Calu3 (cell line): ENCODE measurements at regions not wholly inside any gene's neighbourhood (a gene's known extent, or its start where the extent isn't known, plus 50 kb on each side); places are given as distances from the start of the nearest gene placed in this dataset.

Source experiments
- BruUV-seq: library from RNA; stranded (reverse); fragments of 400-500 nt; replicated peaks from 2 replicates; lab custom pipeline; 2021; lab: Mats Ljungman, UMichigan
- CTCF ChIA-PET: fragments of 300-600 bp; sonication (Branson Sonifier 250); formaldehyde crosslinking; loops from one replicate; lab custom pipeline; 2022; ENCODE audit warnings: antibody characterized with exemption; lab: Charles Lee
- DNase-seq: peaks from one replicate; pipeline ENCODE4 v3.0.0; 2022
- H3K27ac Mint-ChIP-seq: one replicate; pipeline ENCODE4 v1.8.0; 2022; ENCODE audit warnings: mixed read lengths; ENCODE audit not compliant: unreplicated experiment
- H3K27me3 Mint-ChIP-seq: one replicate; pipeline ENCODE4 v1.8.0; 2022; ENCODE audit warnings: mixed read lengths; ENCODE audit not compliant: unreplicated experiment
- H3K36me3 Mint-ChIP-seq: one replicate; pipeline ENCODE4 v1.8.0; 2022; ENCODE audit warnings: mild to moderate bottlenecking, moderate library complexity, mixed read lengths; ENCODE audit not compliant: insufficient read depth, unreplicated experiment
- H3K4me1 Mint-ChIP-seq: one replicate; pipeline ENCODE4 v1.8.0; 2022; ENCODE audit warnings: mild to moderate bottlenecking, low read depth, mixed read lengths; ENCODE audit not compliant: unreplicated experiment
- H3K4me3 Mint-ChIP-seq: one replicate; pipeline ENCODE4 v1.8.0; 2022; ENCODE audit warnings: mild to moderate bottlenecking, low read depth, moderate library complexity, mixed read lengths; ENCODE audit not compliant: unreplicated experiment
- H3K9me3 Mint-ChIP-seq: one replicate; pipeline ENCODE4 v1.8.0; 2022; ENCODE audit warnings: low read depth, mixed read lengths; ENCODE audit not compliant: unreplicated experiment
- intact Hi-C: fragments of 100-400 bp; cut with micrococcal nuclease; formaldehyde crosslinking; loops from one replicate; pipeline ENCODE4 v1.10.0; 2022; ENCODE audit not compliant: unreplicated experiment
- TF ChIP-seq, protein P1 (sequence below): fragments of 200-600 bp; IDR thresholded peaks from one replicate; pipeline ENCODE4 v1.8.0; 2022; ENCODE audit warnings: antibody characterized with exemption; ENCODE audit not compliant: unreplicated experiment

- TF ChIP-seq, protein P1, sequence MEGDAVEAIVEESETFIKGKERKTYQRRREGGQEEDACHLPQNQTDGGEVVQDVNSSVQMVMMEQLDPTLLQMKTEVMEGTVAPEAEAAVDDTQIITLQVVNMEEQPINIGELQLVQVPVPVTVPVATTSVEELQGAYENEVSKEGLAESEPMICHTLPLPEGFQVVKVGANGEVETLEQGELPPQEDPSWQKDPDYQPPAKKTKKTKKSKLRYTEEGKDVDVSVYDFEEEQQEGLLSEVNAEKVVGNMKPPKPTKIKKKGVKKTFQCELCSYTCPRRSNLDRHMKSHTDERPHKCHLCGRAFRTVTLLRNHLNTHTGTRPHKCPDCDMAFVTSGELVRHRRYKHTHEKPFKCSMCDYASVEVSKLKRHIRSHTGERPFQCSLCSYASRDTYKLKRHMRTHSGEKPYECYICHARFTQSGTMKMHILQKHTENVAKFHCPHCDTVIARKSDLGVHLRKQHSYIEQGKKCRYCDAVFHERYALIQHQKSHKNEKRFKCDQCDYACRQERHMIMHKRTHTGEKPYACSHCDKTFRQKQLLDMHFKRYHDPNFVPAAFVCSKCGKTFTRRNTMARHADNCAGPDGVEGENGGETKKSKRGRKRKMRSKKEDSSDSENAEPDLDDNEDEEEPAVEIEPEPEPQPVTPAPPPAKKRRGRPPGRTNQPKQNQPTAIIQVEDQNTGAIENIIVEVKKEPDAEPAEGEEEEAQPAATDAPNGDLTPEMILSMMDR, result no peak
- CTCF ChIA-PET, result no interaction called here
- no peak overlapping the region for H3K4me3 Mint-ChIP-seq
- H3K36me3 Mint-ChIP-seq, result no peaks in the 10 kb centered on the region
- intact Hi-C loops, result loop anchor here (10.0 kb wide), 1 partner anchor 246 kb away; no protein-coding TSS in a partner anchor
- DNase-seq, result no peak
- H3K9me3 Mint-ChIP-seq, result peaks cover 3% of the 10 kb centered on the region
- H3K4me1 Mint-ChIP-seq, result peaks cover 6% of the 10 kb centered on the region
- no peak overlapping the region for H3K27ac Mint-ChIP-seq
- no TSS peak for BruUV-seq
- H3K27me3 Mint-ChIP-seq, result no peaks in the 10 kb centered on the region
Measured at GRCh38 chr18:2070631-2071030, 500.7 kb downstream of the METTL4 start.

DNA sequence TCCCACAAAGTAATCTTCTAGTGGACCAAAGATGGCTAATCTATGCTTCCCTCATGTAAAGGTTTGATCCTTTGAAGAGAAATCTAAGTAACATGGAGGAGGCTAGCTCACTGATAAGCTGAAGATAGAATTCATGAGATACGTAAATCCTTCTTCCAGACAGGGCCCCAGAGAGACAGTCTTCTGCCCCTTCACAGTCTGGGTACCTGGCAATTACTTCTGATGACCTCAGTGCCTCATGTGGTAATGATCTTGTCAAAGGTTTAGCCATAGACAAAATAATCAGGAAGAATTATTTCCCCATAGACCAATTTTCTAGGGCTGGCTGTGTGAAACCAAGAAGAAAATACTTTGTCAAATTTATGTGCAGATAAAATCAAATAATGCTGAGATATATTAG is 495.8 kb downstream of the METTL4 start:
- H3K9me3 Mint-ChIP-seq, result peaks cover 3% of the 10 kb centered on the region
- TF ChIP-seq, protein P1, result no peak
- no peaks in the 10 kb centered on the region for H3K27me3 Mint-ChIP-seq
- intact Hi-C loops, result loop anchor here (10.0 kb wide), 1 partner anchor 251 kb away; no protein-coding TSS in a partner anchor
- no TSS peak for BruUV-seq
- peaks cover 5% of the 10 kb centered on the region for H3K4me1 Mint-ChIP-seq
- no peaks in the 10 kb centered on the region for H3K36me3 Mint-ChIP-seq
- no peak overlapping the region for H3K27ac Mint-ChIP-seq
- CTCF ChIA-PET, result no interaction called here
- no peak overlapping the region for H3K4me3 Mint-ChIP-seq
- no peak for DNase-seq

- TF ChIP-seq, protein P1, result no peak
- H3K36me3 Mint-ChIP-seq, result no peaks in the 10 kb centered on the region
- no peaks in the 10 kb centered on the region for H3K27me3 Mint-ChIP-seq
- CTCF ChIA-PET, result no interaction called here
- BruUV-seq, result no TSS peak
- intact Hi-C loops, result loop anchor here (1.0 to 10.0 kb wide), 3 partner anchors 168 to 1215 kb away; no protein-coding TSS in a partner anchor
- H3K4me3 Mint-ChIP-seq, result no peak overlapping the region
- no peak overlapping the region for H3K27ac Mint-ChIP-seq
- no peak for DNase-seq
- peaks cover under 1% of the 10 kb centered on the region for H3K4me1 Mint-ChIP-seq
- no peaks in the 10 kb centered on the region for H3K9me3 Mint-ChIP-seq
Measured at GRCh38 chr18:2082676-2083075, 488.6 kb downstream of the METTL4 start.

GRCh38 chr18:2083691-2084090 is 487.6 kb downstream of the METTL4 start:
- peak; percentile 21 for DNase-seq
- Mint-ChIP-seq H3K4me1 (peaks cover 10% of the 10 kb centered on the region), H3K36me3 (no peaks in the 10 kb centered on the region), H3K27ac (no peak overlapping the region), H3K9me3 (no peaks in the 10 kb centered on the region), H3K27me3 (no peaks in the 10 kb centered on the region), H3K4me3 (no peak overlapping the region)
- TF ChIP-seq, protein P1, result peak; percentile 49
- no TSS peak for BruUV-seq
- CTCF ChIA-PET, result interaction anchor here (0.8 to 1.4 kb wide), 2 partner anchors 464 to 498 kb away, joined by 3 read pairs; no protein-coding TSS in a partner anchor
- intact Hi-C loops, result loop anchor here (1.0 to 10.0 kb wide), 3 partner anchors 169 to 1216 kb away; no protein-coding TSS in a partner anchor
